Astrocyte (in vitro differentiated cells and primary cell): ENCODE measurements at regions not wholly inside any gene's neighbourhood (a gene's known extent, or its start where the extent isn't known, plus 50 kb on each side); places are given as distances from the start of the nearest gene placed in this dataset.

Experiments used
- EZH2 ChIP-seq: IDR thresholded peaks from 2 replicates; pipeline ENCODE4 v1.6.1; 2012; ENCODE audit warnings: mild to moderate bottlenecking, low read length, inconsistent platforms; ENCODE audit not compliant: insufficient read depth
- TF ChIP-seq, protein P1 (sequence below): IDR thresholded peaks from 2 replicates; pipeline ENCODE4 v1.5.1; 2011; ENCODE audit warnings: low read depth, mild to moderate bottlenecking, inconsistent platforms, low read length, moderate library complexity; ENCODE audit not compliant: insufficient read depth

DNA sequence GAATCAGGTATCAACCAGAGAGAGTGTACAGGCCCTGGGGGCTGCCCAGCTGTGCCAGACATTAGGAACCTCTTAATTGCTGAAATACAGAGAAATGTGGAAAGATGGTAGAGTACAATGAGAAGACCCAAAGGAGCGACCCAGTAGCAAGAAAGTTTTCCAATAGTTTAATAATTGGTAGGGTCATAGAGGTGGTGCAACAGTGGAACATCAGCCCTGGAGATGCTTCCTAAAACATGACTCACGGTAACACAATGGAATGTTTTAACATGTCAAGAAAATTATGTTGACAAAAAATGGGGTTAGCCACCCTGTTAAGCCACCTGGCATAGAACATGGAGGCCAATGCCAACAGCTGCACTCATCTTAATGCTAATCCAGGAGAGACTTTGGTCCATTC lies 284.1 kb downstream of the ELAVL2 start:
- TF ChIP-seq, protein P1, sequence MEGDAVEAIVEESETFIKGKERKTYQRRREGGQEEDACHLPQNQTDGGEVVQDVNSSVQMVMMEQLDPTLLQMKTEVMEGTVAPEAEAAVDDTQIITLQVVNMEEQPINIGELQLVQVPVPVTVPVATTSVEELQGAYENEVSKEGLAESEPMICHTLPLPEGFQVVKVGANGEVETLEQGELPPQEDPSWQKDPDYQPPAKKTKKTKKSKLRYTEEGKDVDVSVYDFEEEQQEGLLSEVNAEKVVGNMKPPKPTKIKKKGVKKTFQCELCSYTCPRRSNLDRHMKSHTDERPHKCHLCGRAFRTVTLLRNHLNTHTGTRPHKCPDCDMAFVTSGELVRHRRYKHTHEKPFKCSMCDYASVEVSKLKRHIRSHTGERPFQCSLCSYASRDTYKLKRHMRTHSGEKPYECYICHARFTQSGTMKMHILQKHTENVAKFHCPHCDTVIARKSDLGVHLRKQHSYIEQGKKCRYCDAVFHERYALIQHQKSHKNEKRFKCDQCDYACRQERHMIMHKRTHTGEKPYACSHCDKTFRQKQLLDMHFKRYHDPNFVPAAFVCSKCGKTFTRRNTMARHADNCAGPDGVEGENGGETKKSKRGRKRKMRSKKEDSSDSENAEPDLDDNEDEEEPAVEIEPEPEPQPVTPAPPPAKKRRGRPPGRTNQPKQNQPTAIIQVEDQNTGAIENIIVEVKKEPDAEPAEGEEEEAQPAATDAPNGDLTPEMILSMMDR, result no peak
- no peak for TF ChIP-seq EZH2
